ENCODE measurements at regions not wholly inside any gene's neighbourhood (a gene's known extent, or its start where the extent isn't known, plus 50 kb on each side); places are given as distances from the start of the nearest gene placed in this dataset.

- H3K4me1 ChIP-seq (ENCODE audit: control insufficient read depth, insufficient read depth, low read length), result no peaks in the 10 kb centered on the region
- H3K9ac ChIP-seq (ENCODE audit: low read depth, low read length), result no peak overlapping the region
- no peaks in the 10 kb centered on the region for H3K36me3 ChIP-seq (ENCODE audit: insufficient read depth, low read length)
- H3K27me3 ChIP-seq (ENCODE audit: control insufficient read depth, insufficient read depth, low read length), result no peaks in the 10 kb centered on the region
- H3K4me2 ChIP-seq (ENCODE audit: low read length), result no peak overlapping the region
- H3K4me3 ChIP-seq (ENCODE audit: low read length), result no peak overlapping the region
- no peaks in the 10 kb centered on the region for H3K9me3 ChIP-seq (replicated peaks; ENCODE audit: low read length)
These were observed 593.8 kb downstream of the OLFM4 start for GRCh38 chr13:53622456-53622855.

GRCh38 chr13:53623146-53623545 is 594.5 kb downstream of the OLFM4 start:
- Histone ChIP-seq H3K4me3 (ENCODE audit: low read length) (no peak overlapping the region), H3K4me2 (ENCODE audit: low read length) (no peak overlapping the region), H3K9ac (ENCODE audit: low read depth, low read length) (no peak overlapping the region), H3K4me1 (ENCODE audit: control insufficient read depth, insufficient read depth, low read length) (no peaks in the 10 kb centered on the region), H3K9me3 (replicated peaks; ENCODE audit: low read length) (no peaks in the 10 kb centered on the region), H3K27me3 (ENCODE audit: control insufficient read depth, insufficient read depth, low read length) (no peaks in the 10 kb centered on the region), H3K36me3 (ENCODE audit: insufficient read depth, low read length) (no peaks in the 10 kb centered on the region)

GRCh38 chr13:53631511-53631910 is 602.9 kb downstream of the OLFM4 start:
- H3K4me3 ChIP-seq (ENCODE audit: low read length), result no peak overlapping the region
- H3K4me1 ChIP-seq (ENCODE audit: control insufficient read depth, insufficient read depth, low read length), result no peaks in the 10 kb centered on the region
- H3K9ac ChIP-seq (ENCODE audit: low read depth, low read length), result no peak overlapping the region
- no peaks in the 10 kb centered on the region for H3K36me3 ChIP-seq (ENCODE audit: insufficient read depth, low read length)
- no peak overlapping the region for H3K4me2 ChIP-seq (ENCODE audit: low read length)
- no peaks in the 10 kb centered on the region for H3K27me3 ChIP-seq (ENCODE audit: control insufficient read depth, insufficient read depth, low read length)
- H3K9me3 ChIP-seq (replicated peaks; ENCODE audit: low read length), result peaks cover under 1% of the 10 kb centered on the region

GRCh38 chr13:53638040-53638439 is 609.4 kb downstream of the OLFM4 start:
- Histone ChIP-seq H3K9ac (ENCODE audit: low read depth, low read length) (no peak overlapping the region), H3K4me1 (ENCODE audit: control insufficient read depth, insufficient read depth, low read length) (no peaks in the 10 kb centered on the region)

GRCh38 chr13:53642306-53642705 is 613.7 kb downstream of the OLFM4 start:
- no peak overlapping the region for H3K4me3 ChIP-seq (ENCODE audit: low read length)
- peaks cover 8% of the 10 kb centered on the region for H3K9me3 ChIP-seq (replicated peaks; ENCODE audit: low read length)
- no peak overlapping the region for H3K9ac ChIP-seq (ENCODE audit: low read depth, low read length)
- no peaks in the 10 kb centered on the region for H3K4me1 ChIP-seq (ENCODE audit: control insufficient read depth, insufficient read depth, low read length)
- H3K4me2 ChIP-seq (ENCODE audit: low read length), result no peak overlapping the region
- no peaks in the 10 kb centered on the region for H3K36me3 ChIP-seq (ENCODE audit: insufficient read depth, low read length)
- no peaks in the 10 kb centered on the region for H3K27me3 ChIP-seq (ENCODE audit: control insufficient read depth, insufficient read depth, low read length)

More at GRCh38 chr13:53638040-53638439, 609.4 kb downstream of the OLFM4 start:
- Histone ChIP-seq H3K36me3 (ENCODE audit: insufficient read depth, low read length) (no peaks in the 10 kb centered on the region), H3K27me3 (ENCODE audit: control insufficient read depth, insufficient read depth, low read length) (no peaks in the 10 kb centered on the region), H3K9me3 (replicated peaks; ENCODE audit: low read length) (peaks cover 13% of the 10 kb centered on the region), H3K4me2 (ENCODE audit: low read length) (no peak overlapping the region), H3K4me3 (ENCODE audit: low read length) (no peak overlapping the region)

GRCh38 chr13:53648673-53649072 is 620.1 kb downstream of the OLFM4 start:
- no peaks in the 10 kb centered on the region for H3K27me3 ChIP-seq (ENCODE audit: control insufficient read depth, insufficient read depth, low read length)
- H3K36me3 ChIP-seq (ENCODE audit: insufficient read depth, low read length), result no peaks in the 10 kb centered on the region
- H3K9me3 ChIP-seq (replicated peaks; ENCODE audit: low read length), result no peaks in the 10 kb centered on the region
- no peak overlapping the region for H3K9ac ChIP-seq (ENCODE audit: low read depth, low read length)
- no peak overlapping the region for H3K4me2 ChIP-seq (ENCODE audit: low read length)
- H3K4me3 ChIP-seq (ENCODE audit: low read length), result no peak overlapping the region
- H3K4me1 ChIP-seq (ENCODE audit: control insufficient read depth, insufficient read depth, low read length), result no peaks in the 10 kb centered on the region

- no peaks in the 10 kb centered on the region for H3K27me3 ChIP-seq (ENCODE audit: control insufficient read depth, insufficient read depth, low read length)
- no peaks in the 10 kb centered on the region for H3K4me1 ChIP-seq (ENCODE audit: control insufficient read depth, insufficient read depth, low read length)
These were observed 643.4 kb downstream of the OLFM4 start for GRCh38 chr13:53672005-53672404.

GRCh38 chr13:53683146-53683545 is 654.5 kb downstream of the OLFM4 start:
- Histone ChIP-seq H3K4me2 (ENCODE audit: low read length) (no peak overlapping the region), H3K4me1 (ENCODE audit: control insufficient read depth, insufficient read depth, low read length) (no peaks in the 10 kb centered on the region), H3K4me3 (ENCODE audit: low read length) (no peak overlapping the region), H3K9me3 (replicated peaks; ENCODE audit: low read length) (no peaks in the 10 kb centered on the region), H3K27me3 (ENCODE audit: control insufficient read depth, insufficient read depth, low read length) (no peaks in the 10 kb centered on the region), H3K9ac (ENCODE audit: low read depth, low read length) (no peak overlapping the region), H3K36me3 (ENCODE audit: insufficient read depth, low read length) (no peaks in the 10 kb centered on the region)

More at GRCh38 chr13:53672005-53672404, 643.4 kb downstream of the OLFM4 start:
- Histone ChIP-seq H3K4me2 (ENCODE audit: low read length) (no peak overlapping the region), H3K36me3 (ENCODE audit: insufficient read depth, low read length) (no peaks in the 10 kb centered on the region), H3K4me3 (ENCODE audit: low read length) (no peak overlapping the region), H3K9me3 (replicated peaks; ENCODE audit: low read length) (peaks cover 4% of the 10 kb centered on the region), H3K9ac (ENCODE audit: low read depth, low read length) (no peak overlapping the region)

GRCh38 chr13:53683608-53684007 is 655.0 kb downstream of the OLFM4 start:
- H3K4me2 ChIP-seq (ENCODE audit: low read length), result no peak overlapping the region
- no peak overlapping the region for H3K4me3 ChIP-seq (ENCODE audit: low read length)
- no peak overlapping the region for H3K9ac ChIP-seq (ENCODE audit: low read depth, low read length)
- H3K36me3 ChIP-seq (ENCODE audit: insufficient read depth, low read length), result no peaks in the 10 kb centered on the region
- H3K4me1 ChIP-seq (ENCODE audit: control insufficient read depth, insufficient read depth, low read length), result no peaks in the 10 kb centered on the region
- no peaks in the 10 kb centered on the region for H3K27me3 ChIP-seq (ENCODE audit: control insufficient read depth, insufficient read depth, low read length)
- H3K9me3 ChIP-seq (replicated peaks; ENCODE audit: low read length), result no peaks in the 10 kb centered on the region

- no peak overlapping the region for H3K4me3 ChIP-seq (ENCODE audit: low read length)
- no peaks in the 10 kb centered on the region for H3K4me1 ChIP-seq (ENCODE audit: control insufficient read depth, insufficient read depth, low read length)
- peaks cover 8% of the 10 kb centered on the region for H3K9me3 ChIP-seq (replicated peaks; ENCODE audit: low read length)
- H3K27me3 ChIP-seq (ENCODE audit: control insufficient read depth, insufficient read depth, low read length), result no peaks in the 10 kb centered on the region
- no peak overlapping the region for H3K4me2 ChIP-seq (ENCODE audit: low read length)
- H3K36me3 ChIP-seq (ENCODE audit: insufficient read depth, low read length), result no peaks in the 10 kb centered on the region
- no peak overlapping the region for H3K9ac ChIP-seq (ENCODE audit: low read depth, low read length)
These were observed 662.8 kb downstream of the OLFM4 start for GRCh38 chr13:53691417-53691816.

GRCh38 chr13:53694814-53695532 is 666.4 kb downstream of the OLFM4 start:
- H3K36me3 ChIP-seq (ENCODE audit: insufficient read depth, low read length), result no peaks in the 10 kb centered on the region
- no peak overlapping the region for H3K9ac ChIP-seq (ENCODE audit: low read depth, low read length)
- H3K4me2 ChIP-seq (ENCODE audit: low read length), result no peak overlapping the region
- H3K27me3 ChIP-seq (ENCODE audit: control insufficient read depth, insufficient read depth, low read length), result no peaks in the 10 kb centered on the region
- H3K4me3 ChIP-seq (ENCODE audit: low read length), result no peak overlapping the region
- no peaks in the 10 kb centered on the region for H3K4me1 ChIP-seq (ENCODE audit: control insufficient read depth, insufficient read depth, low read length)
- peaks cover 12% of the 10 kb centered on the region for H3K9me3 ChIP-seq (replicated peaks; ENCODE audit: low read length)

- no peaks in the 10 kb centered on the region for H3K36me3 ChIP-seq (ENCODE audit: insufficient read depth, low read length)
- no peak overlapping the region for H3K4me3 ChIP-seq (ENCODE audit: low read length)
- no peak overlapping the region for H3K4me2 ChIP-seq (ENCODE audit: low read length)
- H3K27me3 ChIP-seq (ENCODE audit: control insufficient read depth, insufficient read depth, low read length), result no peaks in the 10 kb centered on the region
- H3K9ac ChIP-seq (ENCODE audit: low read depth, low read length), result no peak overlapping the region
- H3K9me3 ChIP-seq (replicated peaks; ENCODE audit: low read length), result no peaks in the 10 kb centered on the region
- H3K4me1 ChIP-seq (ENCODE audit: control insufficient read depth, insufficient read depth, low read length), result no peaks in the 10 kb centered on the region
These were observed 674.9 kb downstream of the OLFM4 start for GRCh38 chr13:53703371-53704080.

All from skeletal muscle satellite cell (primary cell).